ENCODE measurements at regions not wholly inside any gene's neighbourhood (a gene's known extent, or its start where the extent isn't known, plus 50 kb on each side); places are given as distances from the start of the nearest gene placed in this dataset.

DNA sequence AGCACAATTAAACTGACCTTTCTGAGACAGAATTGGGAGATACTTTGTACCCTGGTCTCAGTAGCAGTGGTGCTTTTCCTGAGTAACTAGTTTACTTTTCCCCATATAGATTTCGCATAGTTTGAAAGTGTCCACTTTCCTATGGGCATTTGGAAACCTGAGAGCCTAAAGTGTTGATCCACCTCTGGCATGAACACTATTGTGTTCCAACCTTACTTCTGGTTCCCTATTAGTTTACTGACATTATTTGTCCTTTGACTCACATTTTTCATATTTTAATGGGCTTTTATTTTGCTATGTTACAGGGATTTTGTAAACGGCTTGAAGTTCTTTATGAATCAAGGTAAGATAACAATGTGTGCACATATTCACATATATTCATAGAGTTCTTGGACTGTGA, 103.7 kb downstream of the CBLL2 start:
- Histone ChIP-seq H3K4me3 (ENCODE audit: low read depth, low read length) (no peak overlapping the region), H3K36me3 (ENCODE audit: control insufficient read depth, insufficient read depth, low read length) (no peaks in the 10 kb centered on the region), H3K27me3 (ENCODE audit: control insufficient read depth, insufficient read depth, low read length) (no peaks in the 10 kb centered on the region)
- TF ChIP-seq, protein P1, sequence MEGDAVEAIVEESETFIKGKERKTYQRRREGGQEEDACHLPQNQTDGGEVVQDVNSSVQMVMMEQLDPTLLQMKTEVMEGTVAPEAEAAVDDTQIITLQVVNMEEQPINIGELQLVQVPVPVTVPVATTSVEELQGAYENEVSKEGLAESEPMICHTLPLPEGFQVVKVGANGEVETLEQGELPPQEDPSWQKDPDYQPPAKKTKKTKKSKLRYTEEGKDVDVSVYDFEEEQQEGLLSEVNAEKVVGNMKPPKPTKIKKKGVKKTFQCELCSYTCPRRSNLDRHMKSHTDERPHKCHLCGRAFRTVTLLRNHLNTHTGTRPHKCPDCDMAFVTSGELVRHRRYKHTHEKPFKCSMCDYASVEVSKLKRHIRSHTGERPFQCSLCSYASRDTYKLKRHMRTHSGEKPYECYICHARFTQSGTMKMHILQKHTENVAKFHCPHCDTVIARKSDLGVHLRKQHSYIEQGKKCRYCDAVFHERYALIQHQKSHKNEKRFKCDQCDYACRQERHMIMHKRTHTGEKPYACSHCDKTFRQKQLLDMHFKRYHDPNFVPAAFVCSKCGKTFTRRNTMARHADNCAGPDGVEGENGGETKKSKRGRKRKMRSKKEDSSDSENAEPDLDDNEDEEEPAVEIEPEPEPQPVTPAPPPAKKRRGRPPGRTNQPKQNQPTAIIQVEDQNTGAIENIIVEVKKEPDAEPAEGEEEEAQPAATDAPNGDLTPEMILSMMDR (IDR thresholded peaks at IDR 0.05; ENCODE audit: insufficient read depth, low read length, severe bottlenecking) = no peak
- DNase-seq (ENCODE audit: low read depth) = no peak
- no peak for FAIRE-seq

DNA sequence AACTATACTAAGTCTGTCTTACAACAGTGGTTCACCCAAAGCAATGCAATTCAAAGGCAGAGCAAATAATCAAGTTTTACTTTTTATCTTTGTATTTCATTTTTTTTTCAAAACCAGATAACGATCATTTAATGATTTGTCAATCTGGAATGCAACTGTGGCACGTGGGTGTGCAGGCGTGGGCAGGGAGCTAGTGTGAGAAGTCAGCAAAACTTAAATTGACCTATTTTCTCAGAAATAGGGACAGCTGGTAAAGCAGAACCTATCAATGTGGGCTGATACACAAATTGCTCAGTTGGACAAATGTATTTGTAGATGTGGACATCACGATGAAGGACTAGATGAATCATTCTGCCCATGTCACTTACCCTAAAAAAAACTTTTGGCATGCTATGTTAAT, 105.6 kb downstream of the CBLL2 start:
- Histone ChIP-seq H3K4me3 (ENCODE audit: low read depth, low read length) (no peak overlapping the region), H3K36me3 (ENCODE audit: control insufficient read depth, insufficient read depth, low read length) (no peaks in the 10 kb centered on the region), H3K27me3 (ENCODE audit: control insufficient read depth, insufficient read depth, low read length) (no peaks in the 10 kb centered on the region)
- TF ChIP-seq, protein P1 (IDR thresholded peaks at IDR 0.05; ENCODE audit: insufficient read depth, low read length, severe bottlenecking) = no peak
- FAIRE-seq (no peak), DNase-seq (ENCODE audit: low read depth) (no peak)

DNA sequence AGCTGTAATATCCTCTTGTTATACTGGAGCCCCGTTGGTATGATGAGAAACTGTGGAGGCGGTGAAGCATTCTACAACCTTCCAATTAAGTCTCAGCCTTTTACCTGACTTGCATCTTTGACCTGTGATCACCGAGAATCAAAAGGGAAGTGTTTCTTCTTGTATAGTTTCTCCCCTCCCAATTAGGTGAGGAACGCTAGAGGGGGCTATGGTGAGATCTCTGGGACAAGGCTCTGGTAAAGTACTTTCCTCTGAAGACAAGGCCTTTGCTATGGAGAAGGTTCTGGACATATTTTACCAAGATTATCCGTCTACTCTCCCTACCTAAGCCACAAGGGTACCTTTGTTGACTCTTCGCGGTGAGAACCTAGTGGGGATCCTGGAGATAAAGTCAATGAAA, 111.3 kb downstream of the CBLL2 start:
- Histone ChIP-seq H3K27me3 (ENCODE audit: control insufficient read depth, insufficient read depth, low read length) (no peaks in the 10 kb centered on the region), H3K4me3 (ENCODE audit: low read depth, low read length) (no peak overlapping the region), H3K36me3 (ENCODE audit: control insufficient read depth, insufficient read depth, low read length) (no peaks in the 10 kb centered on the region)
- no peak for FAIRE-seq
- no peak for DNase-seq (ENCODE audit: low read depth)
- TF ChIP-seq, protein P1 (IDR thresholded peaks at IDR 0.05; ENCODE audit: insufficient read depth, low read length, severe bottlenecking) = no peak

DNA sequence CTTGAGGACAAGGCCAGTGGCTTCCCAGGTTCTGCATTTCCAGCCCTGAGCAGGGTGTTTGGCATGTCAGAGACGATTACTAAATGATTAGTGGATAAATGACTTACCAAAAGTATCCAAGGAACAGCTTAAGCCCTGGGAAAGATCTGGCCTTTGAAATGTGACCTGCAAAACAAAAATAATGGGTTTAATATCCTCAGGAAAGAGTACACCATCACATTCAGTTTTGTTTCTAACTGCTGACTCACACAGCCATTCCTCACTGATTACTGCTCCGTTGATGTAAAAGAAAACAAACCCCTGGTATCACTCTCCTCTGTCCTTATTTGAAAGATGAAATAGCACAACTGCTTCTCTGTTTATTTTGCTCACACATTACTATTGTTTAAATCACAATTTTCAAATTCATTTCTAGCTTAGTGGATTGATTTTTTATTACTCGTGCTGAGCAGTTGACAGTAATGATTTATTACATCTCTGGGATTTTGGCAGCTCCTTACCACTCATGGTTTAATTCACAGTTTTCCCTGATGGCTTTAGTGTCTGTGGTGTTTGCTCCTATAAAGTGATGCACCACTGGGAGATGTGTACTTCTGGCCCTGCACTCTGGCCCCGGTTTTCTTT, 117.0 kb downstream of the CBLL2 start:
- peak; percentile 72 for DNase-seq (ENCODE audit: low read depth)
- Histone ChIP-seq H3K4me3 (ENCODE audit: low read depth, low read length) (no peak overlapping the region), H3K36me3 (ENCODE audit: control insufficient read depth, insufficient read depth, low read length) (no peaks in the 10 kb centered on the region), H3K27me3 (ENCODE audit: control insufficient read depth, insufficient read depth, low read length) (no peaks in the 10 kb centered on the region)
- TF ChIP-seq, protein P1 (IDR thresholded peaks at IDR 0.05; ENCODE audit: insufficient read depth, low read length, severe bottlenecking) = no peak
- FAIRE-seq = peak; percentile 47

DNA sequence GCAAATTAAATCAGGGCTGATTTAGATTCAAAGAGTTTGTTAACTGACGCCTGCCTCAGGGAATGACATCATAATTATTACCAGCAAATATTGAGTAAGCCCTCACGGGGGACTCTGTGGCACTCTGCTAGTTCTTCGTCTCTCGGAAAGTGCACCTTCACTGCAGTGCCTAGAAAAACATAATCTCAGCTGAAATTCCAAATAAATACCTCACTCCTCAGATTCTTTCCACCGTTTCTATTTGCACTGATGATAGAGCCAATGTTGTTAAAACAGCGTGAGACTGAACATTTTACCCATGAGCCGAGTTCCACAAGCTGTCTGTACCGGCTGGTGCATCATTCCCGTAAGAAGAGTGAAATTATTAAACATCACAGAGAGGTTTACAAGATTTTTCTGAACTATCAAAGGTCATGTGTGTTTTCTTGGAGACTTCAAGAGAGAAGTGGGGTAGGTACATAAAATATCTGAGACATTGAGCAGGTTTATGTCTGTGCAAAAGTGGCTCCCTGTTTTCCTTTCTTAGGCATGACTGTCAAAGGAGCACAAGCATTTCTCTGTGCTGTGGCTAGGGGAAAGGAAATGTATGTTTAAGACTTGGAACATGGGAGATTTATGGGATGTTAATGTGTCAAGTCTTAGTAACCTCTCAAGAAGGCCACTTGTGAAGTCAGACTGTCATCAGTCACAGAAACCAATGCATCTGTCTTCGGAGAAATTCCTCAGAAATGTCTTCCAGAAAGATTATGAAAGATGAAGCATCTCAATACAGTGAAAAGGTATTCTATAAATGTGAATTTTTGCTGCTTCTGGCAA, 119.6 kb downstream of the CBLL2 start:
- no peak overlapping the region for H3K4me3 ChIP-seq (ENCODE audit: low read depth, low read length)

More for the DNA sequence above, 119.6 kb downstream of the CBLL2 start:
- FAIRE-seq (no peak), DNase-seq (ENCODE audit: low read depth) (no peak)
- no peaks in the 10 kb centered on the region for H3K36me3 ChIP-seq (ENCODE audit: control insufficient read depth, insufficient read depth, low read length)
- TF ChIP-seq, protein P1 (IDR thresholded peaks at IDR 0.05; ENCODE audit: insufficient read depth, low read length, severe bottlenecking) = no peak
- no peaks in the 10 kb centered on the region for H3K27me3 ChIP-seq (ENCODE audit: control insufficient read depth, insufficient read depth, low read length)

Measured in bronchial epithelial cell (primary cell).